Activated naive CD4-positive, alpha-beta T cell treated with anti-CD3 and anti-CD28 coated beads, Interleukin-2, amount 50 U/mL, for 16 hours (primary cell): ENCODE measurements at regions not wholly inside any gene's neighbourhood (a gene's known extent, or its start where the extent isn't known, plus 50 kb on each side); places are given as distances from the start of the nearest gene placed in this dataset.

Experiments used
- DNase-seq: peaks from one replicate; pipeline ENCODE4 v3.0.0-alpha.2; 2020

DNA sequence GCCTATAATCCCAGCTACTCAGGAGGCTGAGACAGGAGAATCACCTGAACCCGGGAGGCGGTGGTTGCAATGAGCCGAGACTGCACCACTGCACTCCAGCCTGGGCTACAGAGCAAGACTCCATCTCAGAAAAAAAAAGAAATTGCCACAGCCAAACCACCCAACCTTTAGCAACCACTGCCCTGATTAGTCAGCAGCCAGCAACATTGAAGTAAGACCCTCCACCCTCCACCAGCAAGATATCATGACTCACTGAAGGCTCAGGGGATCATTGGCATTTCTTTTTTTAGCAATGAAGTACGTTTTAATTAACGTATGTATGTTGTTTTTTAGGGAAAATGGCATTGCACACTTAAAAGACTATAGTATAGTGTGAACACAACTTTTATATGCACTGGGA, 349.1 kb upstream of the ACVR2A start:
- no peak for DNase-seq

DNA sequence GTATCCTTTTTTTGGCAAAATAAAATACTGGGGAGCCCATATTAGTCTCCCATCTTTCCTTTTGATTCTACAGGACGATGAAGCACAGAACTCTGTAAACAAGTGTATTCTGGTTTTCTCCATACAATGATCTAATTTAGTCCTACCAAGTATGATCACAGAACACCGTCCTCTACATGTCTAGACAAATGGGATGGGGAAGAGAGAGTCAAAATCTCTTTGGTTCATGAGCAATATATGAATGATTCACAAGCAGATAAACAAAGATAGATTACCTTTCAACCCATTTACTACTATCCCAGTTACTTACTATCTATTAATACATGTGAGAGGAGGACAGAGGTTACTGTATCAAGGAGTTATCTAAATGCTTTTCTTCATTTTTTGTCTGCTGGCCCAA, 352.4 kb upstream of the ACVR2A start:
- no peak for DNase-seq

DNA sequence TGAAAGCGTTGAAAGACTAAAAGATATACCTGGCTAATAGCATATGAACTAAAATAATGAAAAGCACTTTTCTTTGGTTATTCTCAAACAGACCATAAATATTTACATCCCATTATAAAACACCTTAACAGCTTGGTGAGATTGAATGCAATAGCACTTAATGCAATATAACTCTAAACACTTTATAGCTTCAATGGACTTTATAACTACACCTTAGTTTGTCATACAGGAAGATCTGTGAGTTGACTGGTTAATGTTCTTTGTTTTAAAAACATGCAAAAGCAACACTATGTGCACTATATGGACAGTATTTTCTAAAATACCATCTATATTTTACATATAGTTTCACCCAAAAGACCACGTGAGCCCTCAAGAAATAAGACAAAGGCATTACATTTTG, 353.3 kb upstream of the ACVR2A start:
- no peak for DNase-seq

DNA sequence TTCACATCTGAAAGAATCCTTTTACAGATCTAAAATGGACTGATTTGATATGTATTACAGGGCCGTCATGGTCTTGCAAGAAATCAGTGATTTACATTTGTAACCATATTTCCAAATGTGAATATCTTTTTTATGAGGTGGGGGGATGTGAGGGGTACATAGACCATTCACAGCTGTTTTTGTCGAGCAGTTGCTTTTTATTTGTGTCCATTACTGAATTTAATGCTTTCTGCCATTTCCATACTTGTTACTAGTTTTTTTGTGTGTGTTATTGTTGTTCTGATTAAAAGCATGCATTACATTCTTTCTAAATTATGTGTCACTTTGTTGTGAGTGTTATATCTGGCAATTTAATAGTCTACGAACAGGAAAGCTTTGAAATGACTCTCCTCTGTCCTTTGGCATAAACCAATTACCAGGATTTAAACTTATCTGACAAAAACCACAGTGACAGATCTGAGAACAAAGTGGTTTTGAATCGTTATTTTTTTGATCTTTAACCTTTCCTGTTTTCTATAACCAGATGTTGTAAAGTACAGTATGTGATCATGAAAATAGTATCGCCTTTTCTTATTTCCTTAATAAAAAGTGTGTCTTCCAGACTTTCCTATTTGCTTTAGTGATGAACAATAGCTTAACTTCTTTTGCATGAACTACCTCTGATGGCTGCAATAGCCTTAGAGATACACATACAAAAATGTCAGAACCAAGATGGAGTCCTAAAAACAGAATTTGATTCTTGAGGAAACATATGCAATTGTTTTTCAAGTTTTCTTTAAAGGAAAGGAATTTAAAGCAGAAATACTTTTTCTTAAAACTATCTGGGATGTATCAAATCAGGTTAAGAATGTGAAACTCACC, 354.2 kb upstream of the ACVR2A start:
- DNase-seq: no peak

DNA sequence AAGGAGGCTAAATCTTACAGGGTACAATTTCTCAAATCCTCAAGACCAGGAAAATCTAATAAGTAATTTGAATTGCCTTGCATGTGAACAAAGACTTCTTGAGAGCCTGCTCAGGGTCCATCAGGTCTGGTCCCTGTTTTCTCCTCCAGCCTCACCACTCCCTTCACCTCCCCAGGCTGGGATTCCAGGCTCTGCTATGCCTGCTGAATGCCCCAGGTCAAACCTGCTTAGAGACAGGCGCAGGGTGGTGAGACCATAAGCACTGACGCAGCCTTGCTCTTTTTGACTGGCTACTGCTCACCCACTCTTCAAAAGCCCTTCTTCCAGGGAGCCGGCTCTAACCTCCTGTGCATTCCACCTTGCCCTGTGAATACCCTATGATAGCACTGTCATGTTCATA, 356.4 kb upstream of the ACVR2A start:
- DNase-seq: no peak

DNA sequence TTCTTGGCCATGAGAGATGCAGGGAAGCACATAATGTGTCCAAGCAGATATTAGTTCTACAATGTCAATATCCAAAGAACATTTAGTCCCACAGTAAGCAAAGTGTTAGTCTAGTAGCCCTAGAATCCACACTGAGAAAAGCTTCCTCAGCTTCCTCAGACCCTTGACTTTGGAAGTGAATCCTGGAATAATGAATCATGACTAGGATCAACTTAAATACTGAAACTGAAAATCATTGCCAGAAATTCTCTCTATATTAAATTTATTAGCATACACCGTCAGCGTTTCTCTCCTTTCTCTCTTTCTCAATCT, 356.9 kb upstream of the ACVR2A start:
- no peak for DNase-seq

DNA sequence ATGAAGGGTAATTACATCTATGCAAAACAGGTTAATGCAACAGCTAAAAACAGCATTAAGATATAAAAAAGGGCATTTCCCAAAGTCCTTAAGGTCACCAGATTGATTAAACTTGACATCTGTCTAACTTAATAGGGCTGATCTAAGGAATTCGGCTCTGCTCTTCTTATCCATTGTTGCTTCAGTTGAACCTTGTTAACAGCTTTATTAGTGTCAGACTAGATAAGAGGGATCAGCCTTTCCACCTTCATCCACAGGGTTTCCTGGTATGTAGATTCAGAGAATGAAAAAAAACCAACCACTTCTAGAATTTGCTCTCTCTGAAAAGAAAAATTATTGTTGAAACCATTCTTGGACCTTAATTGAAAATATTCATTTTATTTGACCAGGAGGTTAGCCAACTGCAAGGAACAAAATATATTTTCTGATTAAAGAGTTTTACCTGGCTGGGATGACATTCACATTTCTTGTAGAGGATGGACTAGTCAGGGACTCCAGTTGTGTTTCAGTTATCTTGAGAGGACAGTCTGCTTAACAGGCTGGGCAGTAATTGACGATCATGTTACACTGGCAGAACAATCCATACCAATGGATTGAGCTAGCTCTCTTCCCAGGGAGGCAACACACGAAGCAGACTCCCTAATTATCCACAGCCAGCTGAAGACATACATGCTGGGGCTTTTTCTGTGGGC, 357.4 kb upstream of the ACVR2A start:
- no peak for DNase-seq

DNA sequence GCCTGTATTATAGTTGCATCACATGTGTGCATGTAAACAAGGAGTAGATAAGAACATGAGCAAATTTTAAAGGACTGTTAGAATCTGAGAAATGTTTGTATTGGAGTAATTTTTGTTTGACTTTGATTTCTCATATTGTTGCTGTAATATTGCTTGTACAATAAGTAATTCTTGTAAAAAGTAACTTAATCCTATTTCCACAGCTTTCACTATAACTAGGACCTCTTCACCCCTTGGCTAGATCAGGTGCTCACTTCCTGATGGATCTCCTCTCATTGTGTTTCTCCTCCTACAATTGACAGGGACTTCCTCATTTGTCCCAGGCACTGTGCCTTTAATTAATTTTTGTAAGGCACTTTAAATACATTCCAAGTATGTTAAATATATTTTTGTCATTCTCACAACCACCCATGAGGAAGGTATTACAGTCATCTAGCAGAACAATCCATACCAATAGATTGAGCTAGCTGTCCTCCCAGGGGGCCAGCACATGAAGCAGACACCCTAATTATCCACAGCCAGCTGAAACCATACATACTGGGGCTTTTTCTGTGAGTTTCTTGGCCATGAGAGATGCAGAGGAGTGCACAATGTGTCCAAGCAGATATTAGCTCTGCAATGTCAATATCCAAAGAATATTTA, 359.5 kb upstream of the ACVR2A start:
- DNase-seq: no peak

DNA sequence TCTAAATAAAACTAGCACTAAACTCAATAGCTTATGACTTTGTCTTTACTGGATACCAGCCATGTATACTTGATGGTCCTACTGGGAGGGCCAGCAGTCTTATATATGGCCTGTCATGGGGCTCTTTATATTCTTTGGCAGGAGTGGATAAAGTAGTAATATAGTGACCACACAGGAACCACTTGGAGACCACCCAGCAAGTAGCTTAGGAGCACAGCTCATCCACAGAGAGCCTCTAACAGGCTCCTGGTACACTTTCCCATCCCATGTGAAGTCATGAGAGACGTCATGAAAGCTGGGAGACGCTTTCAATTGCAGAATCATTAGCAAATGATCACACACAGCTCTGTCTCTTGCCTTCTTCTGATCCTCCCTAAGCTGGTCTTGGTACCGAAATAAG, 360.9 kb upstream of the ACVR2A start:
- DNase-seq: no peak

DNA sequence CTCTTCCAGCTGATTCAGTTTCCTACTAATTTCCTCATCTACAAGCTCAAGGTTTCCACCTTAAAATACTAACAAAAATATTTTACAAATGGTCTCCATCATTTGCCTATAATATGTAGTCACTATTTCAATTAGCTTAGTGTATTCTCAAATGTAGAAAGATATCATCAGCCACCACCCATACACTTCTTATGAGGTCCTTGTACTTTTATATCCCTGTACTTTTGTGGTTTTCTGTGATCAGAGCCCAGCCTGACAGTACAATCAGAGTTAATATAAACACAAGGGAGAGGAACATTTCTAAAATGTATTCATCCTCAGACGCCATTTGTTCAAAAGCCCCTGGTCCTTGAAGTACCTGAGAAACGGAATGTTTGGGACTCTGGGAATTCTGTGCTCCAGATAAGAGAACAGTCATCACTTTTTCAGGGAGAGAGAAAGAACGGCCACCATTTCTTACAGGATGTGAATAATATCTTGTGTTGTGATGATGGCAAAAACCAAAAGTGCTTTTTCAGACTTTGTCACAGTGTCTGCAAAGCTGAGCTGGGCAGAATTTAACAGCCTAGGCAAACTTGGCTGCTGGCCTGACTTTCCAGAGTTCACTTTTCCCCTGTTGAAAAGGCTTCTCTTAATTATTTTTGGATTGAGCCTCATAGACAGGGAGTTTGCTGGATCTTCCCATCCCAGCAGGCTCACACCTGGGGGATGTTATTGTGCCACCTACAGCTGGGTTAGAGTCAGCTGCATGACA, 361.7 kb upstream of the ACVR2A start:
- no peak for DNase-seq

DNA sequence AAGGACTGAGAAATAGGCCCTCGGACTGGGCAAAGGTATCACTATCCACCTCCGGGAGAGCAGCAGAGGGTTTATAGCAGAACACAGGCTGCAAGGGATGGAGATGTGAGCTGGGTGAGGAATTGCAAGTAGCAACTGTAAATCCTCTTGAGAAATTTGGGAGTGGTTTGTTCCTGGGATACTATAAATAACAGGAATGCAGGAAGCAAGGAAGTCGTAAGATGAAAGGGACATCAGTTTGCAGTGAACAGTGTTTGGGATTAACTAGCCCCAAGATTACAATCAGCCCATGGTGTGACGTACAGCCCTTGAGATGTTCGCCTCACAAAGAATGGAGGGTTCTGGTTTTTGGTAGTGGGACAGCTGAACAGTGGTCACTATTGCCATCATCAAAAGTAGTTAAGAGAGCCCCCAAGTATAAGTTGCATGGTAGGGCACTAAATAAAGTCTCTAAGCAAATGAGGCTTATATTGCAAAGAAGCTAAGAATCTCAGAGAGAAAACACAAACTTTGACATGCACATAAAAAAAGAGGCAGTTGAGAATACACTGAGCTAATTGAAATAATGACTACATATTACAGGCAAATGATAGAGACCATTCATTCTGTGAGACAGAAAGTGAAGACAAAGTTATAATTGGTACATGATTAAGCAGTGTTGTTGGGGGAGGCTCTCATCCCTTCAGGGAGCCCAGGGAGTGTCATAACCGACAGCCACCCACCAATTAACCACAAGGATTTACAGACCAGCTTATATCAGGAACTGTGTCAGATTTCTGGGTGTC, 362.5 kb upstream of the ACVR2A start:
- DNase-seq: no peak

DNA sequence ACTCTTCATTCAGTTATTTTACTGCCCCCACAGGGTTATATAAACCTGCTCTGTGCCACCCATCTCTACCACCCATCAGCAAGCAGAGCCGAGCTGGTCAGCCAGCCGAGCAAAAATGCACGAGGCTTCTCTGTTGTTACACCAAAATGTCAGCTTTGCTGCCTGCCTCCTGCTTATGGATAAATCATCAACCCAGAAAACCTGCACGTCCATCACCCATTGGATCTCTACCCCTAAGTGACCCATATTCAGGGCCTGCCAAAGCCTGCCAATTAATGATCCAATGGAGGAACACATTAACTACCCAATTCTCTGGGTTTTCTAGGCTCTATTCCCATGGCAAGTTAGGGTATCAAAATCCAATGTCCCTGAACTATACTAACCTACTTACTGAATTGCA, 365.5 kb upstream of the ACVR2A start:
- no peak for DNase-seq

DNA sequence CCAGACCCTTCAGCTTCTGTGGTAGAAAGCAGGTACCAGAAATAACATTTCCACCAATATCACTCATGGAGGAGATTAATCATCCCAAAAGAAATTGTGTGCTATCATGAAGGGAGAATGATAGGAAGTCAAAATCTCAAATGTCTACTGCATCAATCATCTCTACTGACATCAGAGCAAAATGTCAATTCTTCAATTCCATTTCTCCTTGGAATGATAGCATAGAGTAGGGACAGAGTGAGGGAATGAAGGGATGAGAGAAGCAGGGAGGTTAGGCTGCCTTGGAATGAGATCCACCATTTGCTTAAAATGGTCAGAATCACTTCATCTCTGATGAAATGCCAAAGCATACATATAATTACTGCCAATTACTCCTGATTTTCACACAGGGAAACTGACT, 371.8 kb upstream of the ACVR2A start:
- DNase-seq: no peak

DNA sequence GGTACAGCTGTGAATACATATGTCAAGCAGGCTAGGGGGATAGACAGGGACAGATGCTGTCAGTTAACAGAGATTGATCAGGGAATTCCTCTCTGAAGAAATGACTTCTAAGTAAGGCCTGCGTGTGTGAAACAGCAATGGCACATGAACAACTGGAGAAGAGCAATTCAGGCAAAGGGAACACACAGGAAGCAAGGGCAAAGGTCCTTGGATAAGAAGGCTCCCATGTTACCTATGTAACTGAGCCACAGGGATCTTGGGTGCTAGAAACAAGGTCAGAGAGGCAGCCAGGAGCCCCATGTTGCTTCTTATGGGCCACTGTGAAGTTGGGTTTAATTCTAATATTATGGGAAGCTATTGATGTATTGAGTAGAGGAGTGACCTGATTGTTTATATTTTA, 373.7 kb upstream of the ACVR2A start:
- DNase-seq: no peak

DNA sequence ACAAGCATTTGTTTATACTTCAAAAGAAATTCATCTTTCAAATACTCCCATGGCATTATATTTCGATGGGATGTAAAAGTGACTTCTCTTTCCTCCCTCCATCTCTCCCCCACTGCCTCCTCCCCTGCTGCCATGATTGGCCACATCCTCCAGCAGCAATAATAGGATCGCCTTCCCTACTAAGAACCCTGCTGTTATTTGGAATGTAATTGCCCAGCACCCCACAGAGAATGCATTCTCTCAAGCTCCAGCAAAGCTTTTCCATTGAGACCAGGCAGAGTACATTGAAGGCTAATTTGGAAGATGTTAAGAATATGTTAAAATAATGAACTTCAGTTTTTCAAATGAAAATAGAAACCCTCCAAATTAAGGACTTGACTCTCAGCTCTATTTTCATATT, 375.4 kb upstream of the ACVR2A start:
- no peak for DNase-seq

DNA sequence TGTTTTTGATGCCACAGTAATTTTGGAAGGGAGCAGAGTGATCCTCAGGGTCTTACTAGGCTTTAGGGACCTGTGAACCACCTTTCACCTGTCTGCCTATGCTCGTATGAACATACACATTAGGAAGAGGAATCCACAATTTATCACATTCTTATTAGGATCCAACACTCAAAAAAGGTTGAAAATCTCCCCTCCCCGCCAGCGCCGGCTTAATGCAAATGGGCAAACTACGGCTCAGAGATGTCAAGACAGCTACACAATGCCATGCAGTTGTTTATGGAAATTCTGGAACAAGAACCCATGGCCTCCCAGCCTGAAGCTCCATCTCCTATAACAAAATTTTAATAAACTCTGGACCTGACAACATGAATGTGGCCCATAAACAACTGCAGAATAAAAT, 375.9 kb upstream of the ACVR2A start:
- DNase-seq: no peak

DNA sequence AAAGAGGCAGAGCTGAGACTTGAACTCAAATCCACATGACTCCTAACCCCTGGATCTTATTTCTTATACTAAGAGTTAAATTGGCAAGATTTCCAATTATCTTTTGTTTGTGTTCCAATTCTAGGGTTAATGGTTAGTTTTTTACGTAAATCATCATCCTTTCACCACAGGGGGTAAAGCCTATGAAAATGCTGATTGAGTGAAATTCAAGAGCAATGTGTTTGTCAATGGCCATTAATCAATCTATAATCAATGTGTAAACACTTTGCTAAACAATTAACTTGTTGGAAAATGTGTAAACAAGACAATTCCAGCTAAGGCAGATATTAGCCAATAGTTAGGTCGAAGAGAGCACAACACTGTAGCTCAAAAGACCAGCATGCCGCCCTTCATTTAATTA, 376.5 kb upstream of the ACVR2A start:
- DNase-seq: no peak

DNA sequence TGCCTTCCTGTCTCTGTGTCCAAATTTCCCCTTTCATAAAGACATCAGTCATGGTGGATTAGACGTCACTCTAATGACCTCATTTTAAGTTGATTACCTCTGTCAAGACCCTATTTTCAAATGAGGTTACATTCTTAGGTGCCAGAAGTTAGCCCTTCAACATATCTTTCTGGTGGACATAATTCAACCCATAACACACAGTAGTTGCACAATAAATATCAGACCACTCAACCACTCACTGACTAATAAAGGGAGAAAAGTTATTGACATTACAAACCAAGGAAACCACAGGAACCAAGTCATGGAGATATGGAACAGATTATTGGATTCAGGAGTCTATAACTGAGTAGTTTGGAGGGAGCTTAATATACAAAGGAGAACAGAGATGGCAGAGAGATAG, 377.4 kb upstream of the ACVR2A start:
- no peak for DNase-seq

DNA sequence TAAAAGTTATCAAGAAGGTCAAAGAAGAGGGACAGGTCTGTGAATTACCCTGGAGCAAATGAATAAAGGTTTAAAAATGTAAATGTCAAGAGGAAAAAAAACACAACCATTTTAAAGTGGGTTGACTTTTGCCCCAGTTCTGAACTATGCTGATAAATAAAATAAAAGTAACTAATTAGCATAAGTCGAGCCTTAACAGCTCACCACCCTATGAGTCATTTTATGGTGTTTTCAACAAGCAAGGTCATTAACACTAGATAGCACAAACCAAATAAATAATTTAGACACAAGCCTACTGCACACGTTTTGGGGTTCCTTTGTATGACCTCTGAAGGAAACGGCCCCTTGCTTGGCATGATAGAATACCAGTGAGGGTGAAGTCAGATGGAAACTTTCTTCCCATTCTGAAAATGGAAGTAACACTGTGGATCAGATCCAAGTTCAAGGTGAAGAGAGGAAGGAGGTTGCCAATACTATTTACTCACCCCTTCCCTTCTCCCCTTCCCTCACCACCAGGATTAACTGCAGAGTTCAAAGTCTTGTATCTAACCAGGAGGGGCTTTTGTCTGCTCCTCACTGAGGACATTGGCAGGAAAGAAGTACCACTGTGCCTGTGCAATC, 380.0 kb upstream of the ACVR2A start:
- DNase-seq: no peak

DNA sequence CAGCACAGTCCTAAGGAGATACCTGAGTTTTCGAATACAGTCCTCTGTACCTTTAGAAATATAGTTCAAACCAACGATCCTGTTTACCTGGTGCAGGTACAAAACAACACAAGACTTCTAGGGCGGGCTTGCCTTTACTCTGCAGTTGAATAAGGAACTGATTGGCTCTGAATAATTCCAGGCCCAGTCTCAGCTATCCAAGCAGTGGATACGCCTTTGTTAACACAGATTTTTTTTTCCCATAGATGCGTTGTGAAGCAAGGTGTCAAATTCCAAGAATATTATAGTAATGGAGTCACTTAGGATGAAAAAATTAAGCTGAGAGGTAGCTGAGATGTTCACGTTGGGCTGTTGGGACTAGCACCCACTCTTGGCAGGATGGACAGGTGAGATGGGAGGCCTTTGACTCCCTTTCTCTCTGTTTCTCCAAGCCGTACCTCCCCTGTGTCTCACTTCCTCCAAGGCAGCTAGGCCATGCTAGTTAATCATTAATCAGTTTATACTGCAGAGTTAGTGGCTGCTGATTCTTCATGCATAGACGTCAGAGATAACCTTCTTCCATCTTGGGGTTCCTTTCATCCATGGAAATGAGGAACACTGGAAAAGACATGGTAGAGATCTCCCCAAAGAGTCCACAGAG, 380.8 kb upstream of the ACVR2A start:
- DNase-seq: no peak

DNA sequence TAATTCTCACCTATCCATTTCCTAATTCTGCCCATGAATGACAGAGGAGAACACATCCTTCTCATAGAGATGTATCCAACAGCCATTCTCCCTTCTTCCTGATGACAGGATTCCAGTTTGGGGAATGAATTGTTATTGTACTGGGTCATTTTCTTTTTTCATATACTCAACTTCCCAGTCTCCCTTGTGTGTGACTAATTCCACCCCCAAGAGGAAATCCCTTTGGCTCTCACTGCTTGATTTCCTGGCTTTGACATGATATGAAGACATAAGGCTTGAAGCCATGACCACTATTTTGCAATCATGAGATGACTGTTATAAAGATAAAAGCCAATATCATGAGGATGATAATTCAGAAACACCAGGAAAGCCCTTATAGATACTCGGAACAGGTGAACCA, 384.7 kb upstream of the ACVR2A start:
- DNase-seq: no peak

DNA sequence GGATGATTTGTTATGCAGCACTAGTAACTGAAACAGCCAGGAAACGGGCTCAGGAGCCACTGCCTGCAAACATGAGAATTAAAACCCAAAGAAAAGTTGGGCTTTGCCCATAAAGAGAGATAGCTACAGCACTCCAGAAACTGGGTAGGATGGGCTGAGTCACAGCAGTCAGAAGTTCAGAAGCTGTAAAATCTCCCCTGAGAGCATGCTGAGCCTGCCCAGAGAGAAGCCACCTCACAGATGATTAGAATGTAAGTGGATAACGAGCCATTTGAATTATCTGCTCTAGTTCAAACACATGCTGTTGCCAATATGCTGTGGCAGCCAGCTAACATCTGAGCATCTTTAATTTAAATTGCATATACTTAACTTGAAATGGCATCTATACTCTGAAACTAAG, 388.1 kb upstream of the ACVR2A start:
- no peak for DNase-seq
